GM12892 (cell line): ENCODE measurements at regions not wholly inside any gene's neighbourhood (a gene's known extent, or its start where the extent isn't known, plus 50 kb on each side); places are given as distances from the start of the nearest gene placed in this dataset.

Experiments used
- POLR2A ChIP-seq: IDR thresholded peaks from 2 replicates; pipeline ENCODE4 v1.6.1; 2011; ENCODE audit warnings: low read depth, low read length, control low read depth
- POLR2AphosphoS5 ChIP-seq: IDR thresholded peaks from 2 replicates; pipeline ENCODE4 v1.6.1; 2011; ENCODE audit warnings: low read depth, low read length, control low read depth

DNA sequence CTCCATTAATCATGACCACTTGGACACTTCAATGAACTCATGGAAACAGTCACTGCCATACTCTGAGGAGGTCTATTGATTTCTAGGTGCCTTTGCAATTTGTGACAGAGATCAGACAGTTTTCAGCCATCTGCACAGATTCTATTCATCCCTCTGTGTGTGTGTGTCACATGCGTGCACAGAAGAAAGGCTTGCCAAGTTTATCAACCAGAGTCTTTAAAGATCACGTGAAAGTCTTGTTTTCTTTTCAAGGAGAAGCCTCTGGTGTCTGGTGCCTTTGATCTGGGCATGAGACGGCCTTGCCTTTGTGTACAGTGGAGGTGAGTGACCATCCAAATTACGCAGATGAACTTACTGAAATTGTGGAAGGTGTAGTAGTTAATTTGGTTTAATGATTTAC is 164.2 kb downstream of the VAPA start:
- TF ChIP-seq POLR2A: no peak
- TF ChIP-seq POLR2AphosphoS5: no peak
